ENCODE measurements at regions not wholly inside any gene's neighbourhood (a gene's known extent, or its start where the extent isn't known, plus 50 kb on each side); places are given as distances from the start of the nearest gene placed in this dataset.

- Histone ChIP-seq H3K4me1 (ENCODE audit: control insufficient read depth, insufficient read depth, low read length) (peaks cover 3% of the 10 kb centered on the region), H3K9me3 (ENCODE audit: control insufficient read depth, insufficient read depth, low read depth, low read length) (no peaks in the 10 kb centered on the region), H3K36me3 (ENCODE audit: control insufficient read depth, insufficient read depth, low read length) (no peaks in the 10 kb centered on the region), H3K27ac (ENCODE audit: low read length) (no peak overlapping the region), H3K4me3 (ENCODE audit: low read depth in 2 of 2, low read length in 2 of 2) (no peak overlapping the region), H3K27me3 (ENCODE audit: control insufficient read depth, insufficient read depth, low read length) (no peaks in the 10 kb centered on the region)
- BruUV-seq (replicated peaks) = no TSS peak
- DNase-seq (ENCODE audit: low read depth, low spot score) (no peak), ATAC-seq (no peak)
- CTCF ChIA-PET = no interaction called here
- intact Hi-C loops (cut with micrococcal nuclease; ENCODE audit: unreplicated experiment) = no loop called here
- in situ Hi-C loops (cut with HindIII; ENCODE audit: low pct_unique_long_range_greater_than_20kb, low sequenced_read_pairs) = no loop called here
- TF ChIP-seq POLR2AphosphoS5 (IDR thresholded peaks at IDR 0.05; ENCODE audit: low read depth, low read length) (no peak), REST (IDR thresholded peaks at IDR 0.05; ENCODE audit: insufficient read depth in 1 of 2, low read depth in 2 of 2, low read length in 1 of 2) (no peak), SIN3A (IDR thresholded peaks at IDR 0.05; ENCODE audit: borderline replicate concordance, insufficient read depth, low read depth, low read length) (no peak), TCF7L2 (IDR thresholded peaks at IDR 0.05; ENCODE audit: low read depth, low read length) (no peak)
- TF ChIP-seq, protein P1, sequence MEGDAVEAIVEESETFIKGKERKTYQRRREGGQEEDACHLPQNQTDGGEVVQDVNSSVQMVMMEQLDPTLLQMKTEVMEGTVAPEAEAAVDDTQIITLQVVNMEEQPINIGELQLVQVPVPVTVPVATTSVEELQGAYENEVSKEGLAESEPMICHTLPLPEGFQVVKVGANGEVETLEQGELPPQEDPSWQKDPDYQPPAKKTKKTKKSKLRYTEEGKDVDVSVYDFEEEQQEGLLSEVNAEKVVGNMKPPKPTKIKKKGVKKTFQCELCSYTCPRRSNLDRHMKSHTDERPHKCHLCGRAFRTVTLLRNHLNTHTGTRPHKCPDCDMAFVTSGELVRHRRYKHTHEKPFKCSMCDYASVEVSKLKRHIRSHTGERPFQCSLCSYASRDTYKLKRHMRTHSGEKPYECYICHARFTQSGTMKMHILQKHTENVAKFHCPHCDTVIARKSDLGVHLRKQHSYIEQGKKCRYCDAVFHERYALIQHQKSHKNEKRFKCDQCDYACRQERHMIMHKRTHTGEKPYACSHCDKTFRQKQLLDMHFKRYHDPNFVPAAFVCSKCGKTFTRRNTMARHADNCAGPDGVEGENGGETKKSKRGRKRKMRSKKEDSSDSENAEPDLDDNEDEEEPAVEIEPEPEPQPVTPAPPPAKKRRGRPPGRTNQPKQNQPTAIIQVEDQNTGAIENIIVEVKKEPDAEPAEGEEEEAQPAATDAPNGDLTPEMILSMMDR (IDR thresholded peaks at IDR 0.05) = no peak
- POLR2A ChIA-PET = no interaction called here
These were observed 88.4 kb upstream of the CIBAR2 start for GRCh38 chr16:85200471-85201278.

DNA sequence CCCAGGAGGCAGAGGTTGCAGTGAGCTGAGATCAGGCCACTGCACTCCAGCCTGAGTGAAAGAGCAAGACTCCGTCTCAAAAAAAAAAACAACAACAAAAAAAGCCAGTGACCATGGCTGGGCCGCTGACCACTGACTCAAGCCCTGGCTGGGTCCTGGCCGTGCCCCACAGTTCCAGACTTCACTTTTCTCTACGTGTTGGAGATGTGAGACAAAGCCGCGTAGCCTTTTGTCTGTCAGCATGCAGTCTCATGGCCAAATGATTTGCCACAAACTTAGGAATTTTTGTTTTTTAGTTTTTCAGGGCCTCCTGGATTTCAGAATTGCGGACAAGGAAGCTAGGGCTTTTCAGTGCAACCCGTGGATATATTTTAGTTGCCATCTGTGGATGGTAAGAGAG lies 89.3 kb upstream of the CIBAR2 start:
- POLR2A ChIA-PET = no interaction called here
- in situ Hi-C loops (cut with HindIII; ENCODE audit: low pct_unique_long_range_greater_than_20kb, low sequenced_read_pairs) = no loop called here
- H3K4me3 ChIP-seq (ENCODE audit: low read depth in 2 of 2, low read length in 2 of 2) = no peak overlapping the region
- no peaks in the 10 kb centered on the region for H3K27me3 ChIP-seq (ENCODE audit: control insufficient read depth, insufficient read depth, low read length)
- H3K9me3 ChIP-seq (ENCODE audit: control insufficient read depth, insufficient read depth, low read depth, low read length) = no peaks in the 10 kb centered on the region
- ATAC-seq (no peak), DNase-seq (ENCODE audit: low read depth, low spot score) (no peak)
- intact Hi-C loops (cut with micrococcal nuclease; ENCODE audit: unreplicated experiment) = no loop called here
- H3K27ac ChIP-seq (ENCODE audit: low read length) = no peak overlapping the region
- no TSS peak for BruUV-seq (replicated peaks)
- TF ChIP-seq REST (IDR thresholded peaks at IDR 0.05; ENCODE audit: insufficient read depth in 1 of 2, low read depth in 2 of 2, low read length in 1 of 2) = no peak
- TF ChIP-seq, protein P1 (IDR thresholded peaks at IDR 0.05) = no peak
- TF ChIP-seq TCF7L2 (IDR thresholded peaks at IDR 0.05; ENCODE audit: low read depth, low read length) = no peak
- no peak for TF ChIP-seq POLR2AphosphoS5 (IDR thresholded peaks at IDR 0.05; ENCODE audit: low read depth, low read length)
- TF ChIP-seq SIN3A (IDR thresholded peaks at IDR 0.05; ENCODE audit: borderline replicate concordance, insufficient read depth, low read depth, low read length) = no peak
- no peaks in the 10 kb centered on the region for H3K36me3 ChIP-seq (ENCODE audit: control insufficient read depth, insufficient read depth, low read length)
- CTCF ChIA-PET = no interaction called here
- H3K4me1 ChIP-seq (ENCODE audit: control insufficient read depth, insufficient read depth, low read length) = peaks cover 10% of the 10 kb centered on the region
